HG03571 (cell line): ENCODE measurements at regions not wholly inside any gene's neighbourhood (a gene's known extent, or its start where the extent isn't known, plus 50 kb on each side); places are given as distances from the start of the nearest gene placed in this dataset.
"Not testable (repeated sequence)": the region's sequence is repeated elsewhere in the genome, so short reads cannot be mapped to it uniquely, and the experiment has no call there.

ENCODE experiments used
- ATAC-seq: cut with Tn5 transposase; IDR thresholded peaks from one replicate; pipeline ENCODE4 v1.9.1; 2021; ENCODE audit not compliant: unreplicated experiment

DNA sequence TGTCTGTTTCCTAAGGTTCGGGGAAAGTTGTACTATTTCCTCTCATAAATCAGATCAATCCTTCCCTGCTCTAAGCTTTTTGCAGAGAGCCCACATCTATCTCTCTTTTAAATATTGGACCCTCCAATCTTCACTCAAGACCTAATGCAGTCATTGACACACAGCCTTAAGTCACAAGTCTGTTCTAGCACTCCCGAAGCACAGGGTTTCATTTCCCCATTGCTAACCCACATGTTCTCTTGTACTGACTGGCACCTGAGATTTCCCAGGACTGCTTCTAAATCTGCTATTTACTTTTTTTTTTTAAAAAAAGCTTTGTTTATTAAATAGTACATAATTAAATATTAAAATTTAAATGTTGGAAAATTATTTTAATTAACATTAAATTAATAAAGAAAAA is 674.7 kb downstream of the TBC1D22A start:
- no peak for ATAC-seq

- no peak for ATAC-seq
These were observed 673.4 kb downstream of the TBC1D22A start for GRCh38 chr22:47435826-47436225.

DNA sequence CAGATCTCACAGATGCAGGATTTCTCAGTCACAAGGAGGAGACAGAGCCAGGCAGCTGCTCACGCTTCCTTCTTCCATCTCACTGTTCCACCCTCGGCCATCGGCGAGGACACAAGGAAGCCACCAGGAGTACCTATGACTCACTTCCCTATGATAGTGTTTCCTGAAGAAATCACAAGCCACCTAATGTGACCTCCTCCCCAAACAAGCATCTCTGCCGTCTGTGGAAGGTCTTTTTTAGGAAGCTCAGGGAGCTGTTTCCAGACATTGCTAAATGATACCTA is 672.7 kb downstream of the TBC1D22A start:
- ATAC-seq, result no peak

- no peak for ATAC-seq
These were observed 672.1 kb downstream of the TBC1D22A start for GRCh38 chr22:47434336-47435203.

- no peak for ATAC-seq
These were observed 671.2 kb downstream of the TBC1D22A start for GRCh38 chr22:47433627-47434026.

- no peak for ATAC-seq
These were observed 670.2 kb downstream of the TBC1D22A start for GRCh38 chr22:47432683-47433082.

GRCh38 chr22:47423861-47424820 is 661.7 kb downstream of the TBC1D22A start:
- ATAC-seq, result no peak

- ATAC-seq, result no peak
These were observed 660.8 kb downstream of the TBC1D22A start for GRCh38 chr22:47423266-47423665.

- no peak for ATAC-seq
These were observed 660.3 kb downstream of the TBC1D22A start for GRCh38 chr22:47422736-47423135.

DNA sequence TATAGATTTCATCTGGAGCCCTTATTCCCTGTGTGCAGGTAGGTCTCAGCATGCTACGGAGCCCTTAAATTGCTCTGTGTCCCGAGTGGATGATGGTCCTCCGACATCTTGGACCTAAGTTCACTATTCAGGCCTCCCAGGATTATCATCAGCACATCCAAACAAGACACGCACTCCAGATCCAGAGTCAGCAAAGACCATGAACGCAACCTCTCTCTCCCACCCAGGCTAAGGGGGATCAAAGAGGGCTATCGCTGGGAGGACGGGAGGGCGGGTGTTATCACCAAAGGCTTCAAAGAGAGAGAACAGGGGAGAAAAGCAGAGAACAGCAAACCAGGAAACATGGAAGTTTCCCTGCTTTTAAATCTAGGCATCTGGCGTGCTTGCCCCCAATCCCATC is 659.4 kb downstream of the TBC1D22A start:
- no peak for ATAC-seq

- ATAC-seq, result no peak
These were observed 657.8 kb downstream of the TBC1D22A start for GRCh38 chr22:47420211-47420610.

DNA sequence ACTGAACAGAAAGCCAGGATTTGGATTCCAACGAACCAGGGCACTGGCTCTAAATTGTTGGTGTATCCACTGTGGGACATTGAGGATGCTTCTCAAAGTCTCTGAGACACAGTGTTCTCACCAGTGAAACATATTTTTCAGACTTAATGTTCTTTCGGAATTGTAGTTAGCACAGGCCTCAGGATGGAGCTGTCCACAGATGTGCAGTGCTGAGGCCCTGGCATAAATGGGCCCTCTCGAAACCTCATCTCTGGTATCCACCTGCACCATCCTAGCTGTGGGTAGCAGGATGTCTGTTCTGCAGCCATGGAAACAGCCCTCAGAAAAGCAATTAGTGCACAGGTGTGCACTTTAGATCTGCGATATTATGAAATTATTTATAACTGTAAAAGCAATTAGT is 656.8 kb downstream of the TBC1D22A start:
- ATAC-seq, result no peak

GRCh38 chr22:47417699-47418098 is 655.2 kb downstream of the TBC1D22A start:
- ATAC-seq, result no peak

DNA sequence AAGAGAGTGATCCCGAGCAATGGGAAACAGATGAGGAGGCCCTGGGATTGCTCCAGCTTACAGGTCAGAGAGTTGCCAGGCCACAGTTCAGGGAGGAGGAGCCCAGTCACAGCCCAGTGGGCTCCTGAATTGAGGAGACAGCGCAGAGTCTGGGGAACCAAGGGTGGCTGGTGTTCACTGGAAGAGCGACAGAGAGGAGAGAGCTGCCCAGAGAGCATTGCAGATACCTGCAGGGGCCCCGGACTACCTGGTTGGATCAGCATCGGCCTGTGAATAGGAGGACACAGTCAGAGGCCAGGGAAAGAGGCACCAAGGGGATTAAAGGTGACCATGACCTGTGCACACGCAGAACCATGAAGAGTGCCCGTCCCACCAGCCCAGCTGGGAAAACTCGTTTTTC is 648.6 kb downstream of the TBC1D22A start:
- no peak for ATAC-seq

GRCh38 chr22:47409539-47410275 is 647.3 kb downstream of the TBC1D22A start:
- ATAC-seq, result no peak

GRCh38 chr22:47408409-47408808 is 646.0 kb downstream of the TBC1D22A start:
- ATAC-seq, result no peak

GRCh38 chr22:47407461-47408025 is 645.1 kb downstream of the TBC1D22A start:
- ATAC-seq, result no peak

GRCh38 chr22:47406896-47407295 is 644.4 kb downstream of the TBC1D22A start:
- ATAC-seq, result no peak

- ATAC-seq, result no peak
These were observed 643.9 kb downstream of the TBC1D22A start for GRCh38 chr22:47406180-47406834.

- ATAC-seq, result not testable (repeated sequence)
These were observed 642.8 kb downstream of the TBC1D22A start for GRCh38 chr22:47405222-47405621.
